Cardiac fibroblast (primary cell): ENCODE measurements at regions not wholly inside any gene's neighbourhood (a gene's known extent, or its start where the extent isn't known, plus 50 kb on each side); places are given as distances from the start of the nearest gene placed in this dataset.

Source experiments
- DNase-seq, 2 donors: peaks; one replicate each; pipeline versions ENCODE4 v3.0.0 to v3.0.0-alpha.2; 2010; ENCODE audit warnings: low read depth in 2 of 2
- H3K4me3 ChIP-seq, 2 donors: replicated peaks in 1 of 2; 1 replicate in 1 of 2; 2 replicates in 1 of 2; pipeline ENCODE4 v1.5.1; 2011; ENCODE audit warnings: low read depth in 2 of 2, low read length in 2 of 2, mild to moderate bottlenecking in 2 of 2, moderate library complexity in 1 of 2
- CTCF ChIP-seq: IDR thresholded peaks from one replicate; pipeline ENCODE4 v1.5.1; 2011; ENCODE audit warnings: low read depth, mild to moderate bottlenecking, low read length, inconsistent platforms

- TF ChIP-seq CTCF: no peak
- no peak overlapping the region for H3K4me3 ChIP-seq
- DNase-seq: peak in 1 of 2 donors; percentile 55
Observed at GRCh38 chr5:125700380-125700861, 722.8 kb upstream of the GRAMD2B start.

- DNase-seq: no peak
- H3K4me3 ChIP-seq: no peak overlapping the region
- TF ChIP-seq CTCF: no peak
Observed at GRCh38 chr5:125703616-125704015, 719.6 kb upstream of the GRAMD2B start.

- TF ChIP-seq CTCF: no peak
- no peak for DNase-seq
Observed at GRCh38 chr5:125704888-125705287, 718.3 kb upstream of the GRAMD2B start.

GRCh38 chr5:125708583-125708982 lies 714.6 kb upstream of the GRAMD2B start:
- TF ChIP-seq CTCF: no peak
- no peak overlapping the region for H3K4me3 ChIP-seq
- DNase-seq: no peak

More at GRCh38 chr5:125704888-125705287, 718.3 kb upstream of the GRAMD2B start:
- H3K4me3 ChIP-seq: no peak overlapping the region

- DNase-seq: no peak
- H3K4me3 ChIP-seq: no peak overlapping the region
- TF ChIP-seq CTCF: no peak
Observed at GRCh38 chr5:125710745-125711144, 712.5 kb upstream of the GRAMD2B start.

- DNase-seq: no peak
- H3K4me3 ChIP-seq: no peak overlapping the region
- no peak for TF ChIP-seq CTCF
Observed at GRCh38 chr5:125712397-125712796, 710.8 kb upstream of the GRAMD2B start.

- TF ChIP-seq CTCF: no peak
- H3K4me3 ChIP-seq: no peak overlapping the region
- no peak for DNase-seq
Observed at GRCh38 chr5:125713109-125713805, 710.0 kb upstream of the GRAMD2B start.
